Endothelial cell of umbilical vein (primary cell): ENCODE measurements at regions not wholly inside any gene's neighbourhood (a gene's known extent, or its start where the extent isn't known, plus 50 kb on each side); places are given as distances from the start of the nearest gene placed in this dataset.

Source experiments
- BruUV-seq: library from RNA; stranded (reverse); fragments of 400-500 nt; replicated peaks from 2 replicates; lab custom pipeline; 2021; lab: Mats Ljungman, UMichigan
- CTCF ChIA-PET: fragments of 300-600, 350-600 bp; sonication (Branson Sonifier 250); formaldehyde crosslinking; loops from one replicate; lab custom pipeline; 2021; ENCODE audit warnings: antibody characterized with exemption, inconsistent platforms; lab: Charles Lee
- POLR2A ChIA-PET: fragments of 300-600, 350-600 bp; sonication (Branson Sonifier 250); formaldehyde crosslinking; loops from one replicate; lab custom pipeline; 2021; ENCODE audit warnings: antibody characterized with exemption, inconsistent platforms; lab: Charles Lee
- DNase-seq: peaks from one replicate; pipeline ENCODE4 v3.0.0-alpha.2; 2011; ENCODE audit warnings: low read depth, low spot score
- FAIRE-seq: peaks from 2 replicates; lab custom pipeline; 2011; peaks lifted over from hg19 to GRCh38; lab: Jason Lieb, UNC
- H2AFZ ChIP-seq: 2 replicates; pipeline ENCODE4 v1.6.0; 2012; ENCODE audit warnings: low read depth, low read length, control low read depth, inconsistent platforms
- H3K27ac ChIP-seq: 2 replicates; pipeline ENCODE4 v1.5.1; 2011; ENCODE audit warnings: low read depth, mild to moderate bottlenecking, control low read depth, low read length, moderate library complexity; ENCODE audit not compliant: insufficient read depth
- H3K27me3 ChIP-seq, 2 experiments: 2 replicates each; pipeline versions ENCODE4 v1.6.0 to v1.6.1; 2011; ENCODE audit warnings: low read length in 2 of 2, mixed read lengths in 1 of 2; ENCODE audit not compliant: control insufficient read depth in 2 of 2, insufficient read depth in 2 of 2
- H3K36me3 ChIP-seq, 2 experiments: 2 replicates in 1 of 2; 3 replicates in 1 of 2; pipeline ENCODE4 v1.5.1; 2011; ENCODE audit warnings: low read length in 2 of 2, mild to moderate bottlenecking in 1 of 2, moderate library complexity in 1 of 2; ENCODE audit not compliant: control insufficient read depth in 2 of 2, insufficient read depth in 2 of 2; ENCODE audit errors: extremely low read depth in 1 of 2
- H3K4me1 ChIP-seq: 3 replicates; pipeline ENCODE4 v1.5.1; 2011; ENCODE audit warnings: mild to moderate bottlenecking, low read length; ENCODE audit not compliant: control insufficient read depth, insufficient read depth; ENCODE audit errors: extremely low read depth
- H3K4me2 ChIP-seq: 2 replicates; pipeline ENCODE4 v1.6.1; 2011; ENCODE audit warnings: low read length, control low read depth, mixed read lengths; ENCODE audit not compliant: insufficient read depth
- H3K4me3 ChIP-seq, 3 experiments: fragments of 200-600 bp in 1 of 3; sonication (generic), shearing (Covaris generic) in 1 of 3; replicated peaks in 1 of 3; 2 replicates each; pipeline ENCODE4 v1.5.1; 2011 to 2016; ENCODE audit warnings: control low read depth in 3 of 3, low read length in 3 of 3, mild to moderate bottlenecking in 2 of 3, inconsistent platforms in 1 of 3, low read depth in 1 of 3, moderate library complexity in 1 of 3; ENCODE audit not compliant: insufficient read depth in 1 of 3
- H3K79me2 ChIP-seq: 2 replicates; pipeline ENCODE4 v1.6.0; 2012; ENCODE audit warnings: low read length, inconsistent platforms; ENCODE audit not compliant: control insufficient read depth, insufficient read depth
- H3K9ac ChIP-seq: replicated peaks from 2 replicates; pipeline ENCODE3; 2011; ENCODE audit warnings: low read length, control low read depth; ENCODE audit not compliant: insufficient read depth; ENCODE audit errors: extremely low read depth
- H3K9me1 ChIP-seq: replicated peaks from 3 replicates; pipeline ENCODE4 v1.6.0; 2011; ENCODE audit warnings: mild to moderate bottlenecking, low read length; ENCODE audit not compliant: control insufficient read depth, insufficient read depth; ENCODE audit errors: extremely low read depth
- H3K9me3 ChIP-seq: replicated peaks from 2 replicates; pipeline ENCODE4 v1.5.1; 2012; ENCODE audit warnings: low read length, inconsistent platforms; ENCODE audit not compliant: control insufficient read depth, insufficient read depth
- H4K20me1 ChIP-seq: replicated peaks from 2 replicates; pipeline ENCODE3; 2011; ENCODE audit warnings: mild to moderate bottlenecking, low read length; ENCODE audit not compliant: control insufficient read depth, insufficient read depth; ENCODE audit errors: extremely low read depth
- EZH2 ChIP-seq: IDR thresholded peaks from 2 replicates; pipeline ENCODE4 v1.6.1; 2012; ENCODE audit warnings: borderline replicate concordance, low read depth, mild to moderate bottlenecking, moderate library complexity, low read length, inconsistent platforms; ENCODE audit not compliant: severe bottlenecking
- FOS ChIP-seq: IDR thresholded peaks from 2 replicates; pipeline ENCODE4 v1.6.1; 2011; ENCODE audit warnings: mild to moderate bottlenecking, low read length, moderate library complexity, borderline replicate concordance; ENCODE audit not compliant: insufficient read depth
- GATA2 ChIP-seq: IDR thresholded peaks from 2 replicates; pipeline ENCODE4 v1.7.0; 2011; ENCODE audit warnings: low read depth, mild to moderate bottlenecking, moderate library complexity, mixed read lengths, low read length; ENCODE audit not compliant: insufficient read length, insufficient read depth
- MYC ChIP-seq: IDR thresholded peaks from one replicate; pipeline ENCODE4 v1.6.1; 2011; ENCODE audit warnings: mild to moderate bottlenecking, low read depth, low read length
- POLR2A ChIP-seq: IDR thresholded peaks from 2 replicates; pipeline ENCODE4 v1.6.1; 2012; ENCODE audit warnings: low read depth, mild to moderate bottlenecking, control low read depth, low read length
- POLR2AphosphoS5 ChIP-seq: IDR thresholded peaks from 2 replicates; pipeline ENCODE4 v1.6.1; 2012; ENCODE audit warnings: low read depth, mild to moderate bottlenecking, control low read depth, low read length, moderate library complexity; ENCODE audit not compliant: insufficient read depth
- dilution Hi-C: fragments of 300-500 bp; cut with MboI; formaldehyde crosslinking; loops from one replicate; pipeline ENCODE4 v1.15.0; 2019; ENCODE audit warnings: low sequenced_read_pairs; ENCODE audit not compliant: extremely low pct_ligation_motif_present
- intact Hi-C: fragments of 100-400 bp; cut with micrococcal nuclease; formaldehyde crosslinking; loops from one replicate; pipeline ENCODE4 v1.10.0; 2022
- TF ChIP-seq, protein P1 (sequence below): IDR thresholded peaks from 2 replicates; pipeline ENCODE4 v1.6.1; 2011; ENCODE audit not compliant: insufficient read depth, insufficient read length
- TF ChIP-seq, protein P2 (sequence below), 2 donors: IDR thresholded peaks; 1 replicate in 1 of 2; 2 replicates in 1 of 2; pipeline ENCODE4 v1.5.1; 2011; ENCODE audit warnings: low read length in 2 of 2, mild to moderate bottlenecking in 2 of 2, moderate library complexity in 2 of 2, control low read depth in 1 of 2, inconsistent platforms in 1 of 2, low read depth in 1 of 2; ENCODE audit not compliant: insufficient read depth in 1 of 2; ENCODE audit errors: extremely low read depth in 1 of 2

- Histone ChIP-seq H3K36me3 (no peaks in the 10 kb centered on the region), H3K79me2 (no peaks in the 10 kb centered on the region), H3K27me3 (peaks cover 0 to 1% of the 10 kb centered on the region in 2 experiments), H3K4me2 (no peak overlapping the region), H3K27ac (no peak overlapping the region), H3K9me1 (no peaks in the 10 kb centered on the region), H3K9me3 (no peaks in the 10 kb centered on the region), H4K20me1 (no peaks in the 10 kb centered on the region), H2AFZ (no peak overlapping the region), H3K4me3 (no peak overlapping the region), H3K9ac (no peak overlapping the region), H3K4me1 (no peaks in the 10 kb centered on the region)
- TF ChIP-seq EZH2: no peak
- TF ChIP-seq POLR2AphosphoS5: no peak
- TF ChIP-seq GATA2: no peak
- TF ChIP-seq FOS: no peak
- TF ChIP-seq, protein P1, sequence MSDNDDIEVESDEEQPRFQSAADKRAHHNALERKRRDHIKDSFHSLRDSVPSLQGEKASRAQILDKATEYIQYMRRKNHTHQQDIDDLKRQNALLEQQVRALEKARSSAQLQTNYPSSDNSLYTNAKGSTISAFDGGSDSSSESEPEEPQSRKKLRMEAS: no peak
- ChIA-PET CTCF (interaction anchor here (0.6 to 1.1 kb wide), 4 partner anchors 9 to 18 kb away, joined by 3 read pairs; no protein-coding TSS in a partner anchor), POLR2A (no interaction called here)
- intact Hi-C loops (no loop called here), dilution Hi-C loops (no loop called here)
- FAIRE-seq (no peak), DNase-seq (no peak)
- BruUV-seq: no TSS peak
These were observed 315.6 kb upstream of the IL12A start for GRCh38 chr3:159672728-159673688.

DNA sequence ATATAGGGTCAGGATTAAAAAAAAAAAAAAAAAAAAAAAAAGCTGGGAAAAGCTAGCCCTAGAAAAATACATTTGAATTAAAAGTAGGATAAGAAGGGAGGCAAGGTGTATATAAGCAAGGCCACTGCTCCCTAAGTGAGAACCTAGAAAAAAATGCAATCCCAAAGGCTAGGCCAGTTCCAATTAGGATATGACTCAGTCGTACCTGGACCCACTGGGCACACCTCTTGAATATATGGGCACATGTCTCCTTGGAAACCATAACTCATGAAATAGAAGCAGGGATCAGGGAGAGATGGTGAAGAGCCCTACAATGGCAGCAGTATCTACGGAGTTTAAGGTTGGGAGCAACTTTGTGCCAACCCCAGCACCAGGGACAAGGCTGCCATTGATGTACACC is 314.1 kb upstream of the IL12A start:
- Histone ChIP-seq H3K4me3 (no peak overlapping the region), H2AFZ (no peak overlapping the region), H3K27ac (no peak overlapping the region), H3K4me2 (no peak overlapping the region), H3K4me1 (no peaks in the 10 kb centered on the region), H3K36me3 (no peaks in the 10 kb centered on the region), H4K20me1 (no peaks in the 10 kb centered on the region), H3K9me1 (no peaks in the 10 kb centered on the region), H3K9me3 (no peaks in the 10 kb centered on the region), H3K27me3 (peaks cover 0 to 1% of the 10 kb centered on the region in 2 experiments), H3K9ac (no peak overlapping the region), H3K79me2 (no peaks in the 10 kb centered on the region)
- DNase-seq (no peak), FAIRE-seq (no peak)
- POLR2A ChIA-PET: no interaction called here
- dilution Hi-C loops (no loop called here), intact Hi-C loops (no loop called here)
- no peak for TF ChIP-seq POLR2A
- TF ChIP-seq MYC: no peak
- no peak for TF ChIP-seq POLR2AphosphoS5
- TF ChIP-seq, protein P2, sequence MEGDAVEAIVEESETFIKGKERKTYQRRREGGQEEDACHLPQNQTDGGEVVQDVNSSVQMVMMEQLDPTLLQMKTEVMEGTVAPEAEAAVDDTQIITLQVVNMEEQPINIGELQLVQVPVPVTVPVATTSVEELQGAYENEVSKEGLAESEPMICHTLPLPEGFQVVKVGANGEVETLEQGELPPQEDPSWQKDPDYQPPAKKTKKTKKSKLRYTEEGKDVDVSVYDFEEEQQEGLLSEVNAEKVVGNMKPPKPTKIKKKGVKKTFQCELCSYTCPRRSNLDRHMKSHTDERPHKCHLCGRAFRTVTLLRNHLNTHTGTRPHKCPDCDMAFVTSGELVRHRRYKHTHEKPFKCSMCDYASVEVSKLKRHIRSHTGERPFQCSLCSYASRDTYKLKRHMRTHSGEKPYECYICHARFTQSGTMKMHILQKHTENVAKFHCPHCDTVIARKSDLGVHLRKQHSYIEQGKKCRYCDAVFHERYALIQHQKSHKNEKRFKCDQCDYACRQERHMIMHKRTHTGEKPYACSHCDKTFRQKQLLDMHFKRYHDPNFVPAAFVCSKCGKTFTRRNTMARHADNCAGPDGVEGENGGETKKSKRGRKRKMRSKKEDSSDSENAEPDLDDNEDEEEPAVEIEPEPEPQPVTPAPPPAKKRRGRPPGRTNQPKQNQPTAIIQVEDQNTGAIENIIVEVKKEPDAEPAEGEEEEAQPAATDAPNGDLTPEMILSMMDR (IDR thresholded peaks at IDR 0.05; ENCODE audit: extremely low read depth in 1 of 2, insufficient read depth in 1 of 2, low read depth in 1 of 2, low read length in 2 of 2): no peak
- no peak for TF ChIP-seq FOS
- no peak for TF ChIP-seq EZH2
- TF ChIP-seq, protein P1: no peak
- CTCF ChIA-PET: no interaction called here
- BruUV-seq: no TSS peak
